WTC11 (cell line): ENCODE measurements at regions not wholly inside any gene's neighbourhood (a gene's known extent, or its start where the extent isn't known, plus 50 kb on each side); places are given as distances from the start of the nearest gene placed in this dataset.

ENCODE experiments used
- ATAC-seq: fragments of 200-7000 bp; cut with Tn5 transposase; 2 replicates; pipeline ENCODE4 v1.10.0; 2021; ENCODE audit warnings: mild to moderate bottlenecking, moderate library complexity
- CTCF ChIA-PET: fragments of 300-600 bp; sonication (Branson Sonifier 250); formaldehyde crosslinking; loops from one replicate; lab custom pipeline; 2021; ENCODE audit warnings: antibody characterized with exemption; lab: Charles Lee
- POLR2A ChIA-PET: fragments of 350-600 bp; sonication (Branson Sonifier 250); formaldehyde crosslinking; loops from one replicate; lab custom pipeline; 2021; ENCODE audit warnings: antibody characterized with exemption; lab: Charles Lee
- DNase-seq: peaks from one replicate; pipeline ENCODE4 v3.0.0; 2021; ENCODE audit warnings: low spot score
- H3K27ac Mint-ChIP-seq: 2 replicates; pipeline ENCODE4 v1.8.0; 2021; ENCODE audit warnings: mixed read lengths
- H3K27me3 Mint-ChIP-seq: 2 replicates; pipeline ENCODE4 v1.8.0; 2021; ENCODE audit warnings: low read depth, mild to moderate bottlenecking, moderate library complexity, mixed read lengths
- H3K36me3 Mint-ChIP-seq: 2 replicates; pipeline ENCODE4 v1.8.0; 2021; ENCODE audit warnings: mixed read lengths
- H3K4me1 Mint-ChIP-seq: 2 replicates; pipeline ENCODE4 v1.8.0; 2022; ENCODE audit warnings: mixed read lengths
- H3K4me3 Mint-ChIP-seq: 2 replicates; pipeline ENCODE4 v1.8.0; 2021; ENCODE audit warnings: mild to moderate bottlenecking, moderate library complexity, mixed read lengths
- H3K9me3 Mint-ChIP-seq: 2 replicates; pipeline ENCODE4 v1.8.0; 2021; ENCODE audit warnings: mixed read lengths
- ARID4B ChIP-seq: sonication (generic); formaldehyde crosslinking; IDR thresholded peaks from 2 replicates; pipeline ENCODE4 v1.8.0; 2023; ENCODE audit warnings: missing genetic modification reagents, mild to moderate bottlenecking, borderline replicate concordance
- CREB1 ChIP-seq: sonication (generic); formaldehyde crosslinking; IDR thresholded peaks from 2 replicates; pipeline ENCODE4 v1.8.0; 2023; ENCODE audit warnings: mild to moderate bottlenecking, missing genetic modification reagents
- ELF4 ChIP-seq: sonication (generic); formaldehyde crosslinking; IDR thresholded peaks from 2 replicates; pipeline ENCODE4 v1.8.1; 2022; ENCODE audit warnings: low read depth, mild to moderate bottlenecking, moderate library complexity, missing genetic modification reagents
- FOXK1 ChIP-seq: sonication (generic); formaldehyde crosslinking; IDR thresholded peaks from 2 replicates; pipeline ENCODE4 v1.8.0; 2022; ENCODE audit warnings: mild to moderate bottlenecking, moderate library complexity, missing genetic modification reagents
- GRHL2 ChIP-seq: fragments of 250-450 bp; sonication (Bioruptor Pico); IDR thresholded peaks from 2 replicates; pipeline ENCODE4 v1.8.0; 2022; ENCODE audit warnings: mild to moderate bottlenecking, moderate library complexity; ENCODE audit not compliant: insufficient replicate concordance, severe bottlenecking
- NFE2L1 ChIP-seq: sonication (generic); formaldehyde crosslinking; IDR thresholded peaks from 2 replicates; pipeline ENCODE4 v1.8.1; 2023; ENCODE audit warnings: missing genetic modification reagents
- NFYB ChIP-seq: sonication (generic); formaldehyde crosslinking; conservative IDR thresholded peaks from 2 replicates; pipeline ENCODE4 v1.8.0; 2022; ENCODE audit warnings: low read depth, missing genetic modification reagents
- NR1H2 ChIP-seq: sonication (generic); formaldehyde crosslinking; IDR thresholded peaks from 2 replicates; pipeline ENCODE4 v1.9.0; 2021; ENCODE audit warnings: mild to moderate bottlenecking, moderate library complexity, missing genetic modification reagents
- SMAD3 ChIP-seq: sonication (generic); formaldehyde crosslinking; IDR thresholded peaks from 2 replicates; pipeline ENCODE4 v1.8.0; 2022; ENCODE audit warnings: missing genetic modification reagents, mild to moderate bottlenecking, borderline replicate concordance
- ZMAT4 ChIP-seq: fragments of 250-450 bp; sonication (Bioruptor Pico); IDR thresholded peaks from 2 replicates; pipeline ENCODE4 v1.9.0; 2021; ENCODE audit warnings: mild to moderate bottlenecking
- ZNF423 ChIP-seq: fragments of 250-450 bp; sonication (Bioruptor Pico); IDR thresholded peaks from 2 replicates; pipeline ENCODE4 v2.1.2; 2022; ENCODE audit warnings: mild to moderate bottlenecking, moderate library complexity
- TF ChIP-seq, protein P1 (sequence below): sonication (generic); formaldehyde crosslinking; conservative IDR thresholded peaks from 2 replicates; pipeline ENCODE4 v1.8.1; 2023; ENCODE audit warnings: mild to moderate bottlenecking, low read depth, missing genetic modification reagents, moderate library complexity
- TF ChIP-seq, protein P2 (sequence below): sonication (generic); formaldehyde crosslinking; IDR thresholded peaks from 2 replicates; pipeline ENCODE4 v1.8.1; 2023; ENCODE audit warnings: mild to moderate bottlenecking, missing genetic modification reagents, borderline replicate concordance

DNA sequence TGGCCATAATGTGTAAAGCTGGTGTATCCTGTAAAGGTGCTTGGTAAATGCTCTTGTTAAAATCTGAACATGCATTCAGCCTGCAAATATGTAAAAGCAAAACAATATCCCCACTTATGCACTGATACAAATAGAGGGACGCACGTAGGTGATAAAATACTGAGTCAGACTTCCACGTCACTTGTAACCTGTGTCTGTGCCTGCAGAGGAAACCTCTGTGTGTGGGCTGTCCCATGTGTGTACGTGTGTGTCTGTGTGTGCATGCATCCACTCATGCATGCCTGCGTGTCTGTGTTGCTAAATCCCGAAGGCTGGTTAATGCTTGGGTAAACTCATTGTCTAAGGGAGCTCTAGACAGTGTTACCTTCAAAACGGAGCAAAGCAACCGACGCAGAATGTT, 68.9 kb downstream of the KLF6 start (continued):
- TF ChIP-seq ZMAT4 (no peak), GRHL2 (CRISPR knock-in tag) (no peak), NFYB (CRISPR knock-in tag) (no peak), SMAD3 (no peak), NFE2L1 (CRISPR knock-in tag) (no peak)

DNA sequence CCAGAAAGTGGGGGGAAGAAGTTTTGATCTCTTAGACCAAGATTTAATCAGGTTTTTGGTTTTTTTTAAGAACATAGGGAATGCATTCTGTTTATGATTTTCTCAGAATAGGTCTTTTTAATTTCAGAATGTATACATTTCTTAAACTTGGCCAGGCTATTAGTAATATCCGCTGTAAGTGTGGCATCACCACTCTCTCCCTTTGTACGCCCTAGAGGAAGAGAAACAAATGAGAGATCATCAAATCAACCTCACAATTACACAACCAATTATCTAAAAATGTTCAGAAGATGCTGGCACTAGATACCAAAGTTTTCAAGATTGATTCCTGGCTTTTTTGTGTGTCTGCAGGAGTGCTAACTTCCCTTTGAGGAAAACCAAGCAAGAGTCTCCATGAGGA, 70.0 kb downstream of the KLF6 start:
- Mint-ChIP-seq H3K4me1 (no peaks in the 10 kb centered on the region), H3K9me3 (peaks cover 36% of the 10 kb centered on the region), H3K4me3 (no peak overlapping the region), H3K27me3 (no peaks in the 10 kb centered on the region), H3K36me3 (peaks cover 9% of the 10 kb centered on the region), H3K27ac (no peak overlapping the region)
- ChIA-PET POLR2A (interaction anchor here (0.7 kb wide), 1 partner anchor 445 kb away, joined by 7 read pairs; no protein-coding TSS in a partner anchor), CTCF (no interaction called here)
- ATAC-seq (no peak), DNase-seq (no peak)
- TF ChIP-seq ARID4B = no peak
- no peak for TF ChIP-seq NR1H2
- TF ChIP-seq, protein P1, sequence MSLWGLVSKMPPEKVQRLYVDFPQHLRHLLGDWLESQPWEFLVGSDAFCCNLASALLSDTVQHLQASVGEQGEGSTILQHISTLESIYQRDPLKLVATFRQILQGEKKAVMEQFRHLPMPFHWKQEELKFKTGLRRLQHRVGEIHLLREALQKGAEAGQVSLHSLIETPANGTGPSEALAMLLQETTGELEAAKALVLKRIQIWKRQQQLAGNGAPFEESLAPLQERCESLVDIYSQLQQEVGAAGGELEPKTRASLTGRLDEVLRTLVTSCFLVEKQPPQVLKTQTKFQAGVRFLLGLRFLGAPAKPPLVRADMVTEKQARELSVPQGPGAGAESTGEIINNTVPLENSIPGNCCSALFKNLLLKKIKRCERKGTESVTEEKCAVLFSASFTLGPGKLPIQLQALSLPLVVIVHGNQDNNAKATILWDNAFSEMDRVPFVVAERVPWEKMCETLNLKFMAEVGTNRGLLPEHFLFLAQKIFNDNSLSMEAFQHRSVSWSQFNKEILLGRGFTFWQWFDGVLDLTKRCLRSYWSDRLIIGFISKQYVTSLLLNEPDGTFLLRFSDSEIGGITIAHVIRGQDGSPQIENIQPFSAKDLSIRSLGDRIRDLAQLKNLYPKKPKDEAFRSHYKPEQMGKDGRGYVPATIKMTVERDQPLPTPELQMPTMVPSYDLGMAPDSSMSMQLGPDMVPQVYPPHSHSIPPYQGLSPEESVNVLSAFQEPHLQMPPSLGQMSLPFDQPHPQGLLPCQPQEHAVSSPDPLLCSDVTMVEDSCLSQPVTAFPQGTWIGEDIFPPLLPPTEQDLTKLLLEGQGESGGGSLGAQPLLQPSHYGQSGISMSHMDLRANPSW (CRISPR knock-in tag) = no peak
- TF ChIP-seq CREB1 (CRISPR knock-in tag) = no peak
- no peak for TF ChIP-seq FOXK1 (CRISPR knock-in tag)

- H3K4me3 Mint-ChIP-seq = no peak overlapping the region
- peaks cover 36% of the 10 kb centered on the region for H3K9me3 Mint-ChIP-seq
- ChIA-PET CTCF (no interaction called here), POLR2A (interaction anchor here (0.7 kb wide), 1 partner anchor 445 kb away, joined by 7 read pairs; no protein-coding TSS in a partner anchor)
- no peaks in the 10 kb centered on the region for H3K27me3 Mint-ChIP-seq
- TF ChIP-seq, protein P2, sequence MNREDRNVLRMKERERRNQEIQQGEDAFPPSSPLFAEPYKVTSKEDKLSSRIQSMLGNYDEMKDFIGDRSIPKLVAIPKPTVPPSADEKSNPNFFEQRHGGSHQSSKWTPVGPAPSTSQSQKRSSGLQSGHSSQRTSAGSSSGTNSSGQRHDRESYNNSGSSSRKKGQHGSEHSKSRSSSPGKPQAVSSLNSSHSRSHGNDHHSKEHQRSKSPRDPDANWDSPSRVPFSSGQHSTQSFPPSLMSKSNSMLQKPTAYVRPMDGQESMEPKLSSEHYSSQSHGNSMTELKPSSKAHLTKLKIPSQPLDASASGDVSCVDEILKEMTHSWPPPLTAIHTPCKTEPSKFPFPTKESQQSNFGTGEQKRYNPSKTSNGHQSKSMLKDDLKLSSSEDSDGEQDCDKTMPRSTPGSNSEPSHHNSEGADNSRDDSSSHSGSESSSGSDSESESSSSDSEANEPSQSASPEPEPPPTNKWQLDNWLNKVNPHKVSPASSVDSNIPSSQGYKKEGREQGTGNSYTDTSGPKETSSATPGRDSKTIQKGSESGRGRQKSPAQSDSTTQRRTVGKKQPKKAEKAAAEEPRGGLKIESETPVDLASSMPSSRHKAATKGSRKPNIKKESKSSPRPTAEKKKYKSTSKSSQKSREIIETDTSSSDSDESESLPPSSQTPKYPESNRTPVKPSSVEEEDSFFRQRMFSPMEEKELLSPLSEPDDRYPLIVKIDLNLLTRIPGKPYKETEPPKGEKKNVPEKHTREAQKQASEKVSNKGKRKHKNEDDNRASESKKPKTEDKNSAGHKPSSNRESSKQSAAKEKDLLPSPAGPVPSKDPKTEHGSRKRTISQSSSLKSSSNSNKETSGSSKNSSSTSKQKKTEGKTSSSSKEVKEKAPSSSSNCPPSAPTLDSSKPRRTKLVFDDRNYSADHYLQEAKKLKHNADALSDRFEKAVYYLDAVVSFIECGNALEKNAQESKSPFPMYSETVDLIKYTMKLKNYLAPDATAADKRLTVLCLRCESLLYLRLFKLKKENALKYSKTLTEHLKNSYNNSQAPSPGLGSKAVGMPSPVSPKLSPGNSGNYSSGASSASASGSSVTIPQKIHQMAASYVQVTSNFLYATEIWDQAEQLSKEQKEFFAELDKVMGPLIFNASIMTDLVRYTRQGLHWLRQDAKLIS (CRISPR knock-in tag) = no peak
- TF ChIP-seq ELF4 (CRISPR knock-in tag) (no peak), ZNF423 (no peak)
- H3K4me1 Mint-ChIP-seq = no peaks in the 10 kb centered on the region
- DNase-seq (no peak), ATAC-seq (no peak)
- peaks cover 9% of the 10 kb centered on the region for H3K36me3 Mint-ChIP-seq
- H3K27ac Mint-ChIP-seq = no peak overlapping the region
Measured at GRCh38 chr10:3714531-3714930, 70.5 kb downstream of the KLF6 start.
